ENCODE measurements at regions not wholly inside any gene's neighbourhood (a gene's known extent, or its start where the extent isn't known, plus 50 kb on each side); places are given as distances from the start of the nearest gene placed in this dataset.

DNA sequence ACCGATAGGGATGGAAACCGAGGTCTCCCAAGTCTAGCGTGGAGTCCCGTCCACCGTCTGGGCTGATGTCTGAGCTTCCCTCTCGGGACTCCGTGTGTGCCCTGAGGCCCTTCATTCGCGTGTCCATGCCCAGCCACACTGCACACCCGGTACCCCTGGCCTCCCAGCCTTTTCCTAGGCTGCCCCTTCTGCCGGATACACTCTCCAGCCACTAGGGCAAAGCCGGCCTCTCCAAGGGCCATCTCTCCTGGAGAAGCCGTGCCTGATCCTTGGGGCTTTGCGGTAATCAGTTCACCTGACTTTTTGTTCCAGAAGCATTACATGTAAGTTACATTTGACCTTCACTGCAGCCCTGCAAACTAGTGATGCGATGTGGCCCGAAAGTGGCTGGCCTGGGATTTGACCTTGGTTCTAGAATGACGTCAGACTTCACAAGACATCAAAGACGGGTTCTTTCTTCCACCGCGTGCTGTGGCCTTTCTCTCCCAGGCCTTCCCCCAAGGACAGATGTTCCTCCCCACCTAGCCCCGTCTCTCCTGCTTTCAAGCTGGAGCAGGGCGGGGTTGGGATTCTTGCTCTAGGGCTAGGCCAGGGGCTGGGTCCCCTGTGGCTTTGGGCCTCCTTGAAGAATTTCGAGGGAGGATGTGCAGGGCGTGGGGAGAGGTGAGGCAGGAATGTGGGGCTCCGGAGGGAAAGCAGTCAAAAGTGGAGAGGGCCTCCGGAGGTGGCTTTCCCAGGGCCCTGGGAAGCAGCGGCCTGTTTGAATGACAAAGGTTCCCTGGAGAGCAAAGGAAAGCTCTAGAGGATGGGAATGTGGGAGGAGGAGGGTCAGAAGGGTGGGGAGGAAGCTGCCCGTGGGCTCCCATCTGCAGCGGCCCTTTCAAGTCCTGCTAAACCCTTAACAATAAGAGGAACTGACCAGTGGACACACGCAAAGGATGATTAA lies 49.7 kb upstream of the SLC2A1 start:
- no peak for DNase-seq (ENCODE audit: low read depth)

Measured in fibroblast of the conjunctiva (primary cell).